T1000 (cell line): ENCODE measurements at regions not wholly inside any gene's neighbourhood (a gene's known extent, or its start where the extent isn't known, plus 50 kb on each side); places are given as distances from the start of the nearest gene placed in this dataset.

Experiments
- DNase-seq: peaks from one replicate; lab custom pipeline; 2025; ENCODE audit warnings: mixed read lengths; lab: John Stamatoyannopoulos, UW

DNA sequence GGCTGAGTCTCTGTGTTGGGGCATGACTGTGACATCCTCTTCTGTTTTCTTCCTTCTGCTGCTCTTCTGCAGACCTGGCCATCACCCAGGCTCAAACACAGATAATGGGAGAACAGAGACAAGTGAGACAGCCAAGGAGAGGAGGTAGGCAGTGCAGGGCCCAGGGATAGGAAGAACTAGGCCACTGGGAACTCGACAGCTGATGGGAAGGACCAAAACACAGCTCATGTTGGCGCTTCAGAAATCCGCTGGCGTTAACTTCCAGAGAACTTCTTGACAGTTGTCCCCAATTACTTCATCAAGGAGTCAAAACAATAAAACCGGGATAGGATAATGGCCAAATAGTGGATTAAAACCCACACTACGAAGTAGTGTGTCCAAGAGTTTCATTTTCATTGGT, 97.0 kb upstream of the PALS2 start:
- no peak for DNase-seq

DNA sequence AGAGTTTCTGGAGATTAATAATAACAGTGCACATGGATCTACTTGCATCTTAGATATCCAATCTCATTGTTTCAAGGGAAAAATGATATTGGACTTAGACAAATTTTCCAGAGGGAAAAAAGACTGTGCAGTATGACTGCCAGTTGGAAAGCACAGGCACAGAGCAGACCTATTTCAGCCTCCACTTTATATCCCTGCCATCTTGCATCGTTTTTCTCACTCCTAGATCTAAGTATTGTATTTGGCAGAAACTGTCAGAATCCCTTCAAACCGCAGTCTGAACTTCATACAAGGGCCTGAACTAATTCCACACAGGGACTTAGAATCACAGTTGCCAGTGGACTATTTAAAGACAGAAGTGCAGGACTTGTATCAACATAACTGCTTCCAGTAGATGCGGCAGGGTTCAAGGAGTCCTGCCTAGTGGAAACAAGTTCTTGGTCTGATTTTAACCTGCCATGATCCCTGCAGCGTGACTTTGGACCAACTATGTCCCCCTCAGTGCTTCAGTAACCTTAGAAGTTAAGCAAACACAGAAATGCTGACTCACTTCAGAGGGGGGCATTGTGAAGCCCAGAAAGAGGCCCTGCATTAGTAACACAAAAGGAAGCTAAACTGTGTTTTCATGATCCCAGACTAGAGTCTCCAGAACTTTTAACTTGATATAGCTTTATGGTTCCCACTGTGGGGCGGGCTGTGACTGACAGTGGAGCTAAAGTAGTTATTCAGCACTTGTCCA, 95.7 kb upstream of the PALS2 start:
- peak; percentile 19 for DNase-seq

DNA sequence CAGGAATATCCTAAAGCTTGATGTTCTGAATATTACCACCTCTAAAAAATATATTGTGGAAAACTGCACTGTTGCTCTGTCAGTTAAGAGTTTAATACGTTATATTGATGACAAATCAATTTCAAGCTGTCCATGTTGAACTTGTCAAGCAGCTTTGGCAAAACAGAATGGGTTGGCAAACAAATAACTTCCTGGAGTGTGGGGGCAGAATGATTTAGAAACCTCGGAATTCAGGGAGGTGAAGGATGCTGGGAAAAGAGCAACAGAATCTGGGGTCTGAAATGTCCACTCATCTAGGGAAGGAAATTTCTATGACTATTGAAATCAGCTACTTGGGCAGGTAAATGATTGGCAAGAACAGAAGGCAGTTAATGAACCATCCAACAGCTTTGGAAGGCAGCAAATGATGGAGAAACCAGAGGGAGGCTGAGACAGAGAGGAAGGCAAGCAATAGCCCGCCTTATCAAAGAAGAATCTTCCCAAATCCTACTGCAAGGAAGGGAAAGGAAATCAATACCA, 95.1 kb upstream of the PALS2 start:
- DNase-seq: no peak

DNA sequence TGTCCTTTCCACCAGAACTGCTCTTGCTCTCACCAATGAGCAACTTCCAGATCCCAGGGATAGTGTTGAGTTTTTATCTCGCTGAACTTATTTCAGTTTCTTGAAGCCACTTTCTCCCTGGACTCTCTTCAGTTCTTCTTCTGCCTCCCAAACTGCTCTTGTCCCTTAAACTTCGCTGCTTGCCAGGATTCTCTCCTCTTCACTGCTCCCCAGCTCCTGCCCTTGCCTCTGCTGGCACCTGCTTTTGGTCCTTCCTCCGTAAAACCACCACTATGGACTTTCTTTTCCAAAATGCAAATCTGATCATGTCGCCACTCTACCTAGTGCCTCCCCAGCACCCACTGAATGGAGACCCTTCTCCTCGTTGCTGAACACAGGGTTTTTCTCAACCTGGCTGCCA, 92.8 kb upstream of the PALS2 start:
- DNase-seq: no peak

DNA sequence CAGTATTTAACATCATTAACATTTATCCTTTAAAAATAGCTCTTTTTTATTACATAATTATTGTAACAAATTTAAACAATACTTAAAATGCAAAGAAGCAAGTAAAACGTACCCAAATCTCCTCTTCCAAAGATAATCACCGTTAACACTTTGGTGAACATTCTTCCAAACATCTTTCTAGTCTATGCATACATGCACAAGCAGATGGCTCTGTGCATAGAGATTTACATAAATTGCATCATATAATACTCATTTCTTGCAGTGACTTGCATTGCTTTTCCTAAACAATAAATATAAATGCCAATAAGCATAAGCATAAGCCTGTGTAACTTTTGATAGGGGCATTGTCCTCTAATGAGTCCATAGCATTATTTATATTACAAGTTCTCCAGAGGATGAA, 89.4 kb upstream of the PALS2 start:
- DNase-seq: no peak

DNA sequence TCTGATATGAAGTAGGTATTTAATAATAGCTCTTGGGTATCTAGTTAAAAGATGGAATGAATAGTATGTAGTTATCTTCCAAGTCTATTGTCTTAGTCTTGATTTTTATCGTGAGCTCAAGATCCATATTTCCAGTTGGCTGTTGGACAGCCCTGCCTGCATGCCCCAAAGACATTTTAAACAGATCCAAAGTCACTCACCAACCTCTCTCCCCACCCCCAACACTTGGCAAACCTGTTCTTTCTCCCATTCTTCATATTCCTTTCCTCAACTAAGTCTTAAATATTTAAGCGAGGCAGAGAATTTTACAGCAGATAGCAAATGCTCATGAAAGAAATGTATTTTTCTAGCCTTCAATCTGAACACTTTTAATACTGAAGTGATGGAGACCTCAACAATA, 80.7 kb upstream of the PALS2 start:
- no peak for DNase-seq

DNA sequence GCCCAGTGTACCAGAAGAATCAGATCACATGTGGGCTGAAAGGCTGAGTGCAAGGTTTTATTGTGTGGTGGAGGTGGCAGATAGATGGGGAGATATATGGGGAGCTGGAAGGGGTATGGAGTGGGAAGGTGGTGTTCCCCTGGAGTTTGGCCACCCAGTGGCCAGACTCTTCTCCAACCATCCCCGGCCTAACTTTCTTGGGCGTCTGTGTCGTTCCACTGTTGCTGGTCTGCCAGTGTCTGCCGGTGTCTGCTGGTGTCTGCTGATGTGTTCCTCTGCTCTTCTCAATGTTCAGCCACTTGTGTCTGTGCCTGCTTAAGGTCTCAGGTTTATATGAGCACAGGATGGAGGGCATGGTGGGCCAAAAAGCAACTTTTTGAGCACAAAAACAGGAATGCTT, 78.4 kb upstream of the PALS2 start:
- DNase-seq: no peak

DNA sequence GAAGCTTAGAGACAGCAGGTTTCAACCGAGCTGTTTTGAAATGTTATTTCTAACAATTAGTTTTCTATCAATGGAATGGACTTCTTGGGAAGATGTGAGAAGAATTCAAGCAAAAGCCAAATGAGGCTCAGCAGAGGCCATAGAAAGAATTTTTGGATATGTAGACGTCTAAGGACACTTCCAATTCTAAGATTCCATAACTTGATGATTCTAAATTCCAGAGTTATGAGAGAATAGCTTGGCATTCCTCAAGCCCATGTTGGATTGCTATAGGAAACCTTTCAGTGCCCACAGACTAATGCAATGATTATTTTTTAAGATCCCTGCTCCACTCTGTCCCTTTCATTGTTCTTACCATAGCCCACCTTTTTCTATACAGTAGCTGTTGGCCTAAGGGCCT, 77.2 kb upstream of the PALS2 start:
- DNase-seq: no peak

DNA sequence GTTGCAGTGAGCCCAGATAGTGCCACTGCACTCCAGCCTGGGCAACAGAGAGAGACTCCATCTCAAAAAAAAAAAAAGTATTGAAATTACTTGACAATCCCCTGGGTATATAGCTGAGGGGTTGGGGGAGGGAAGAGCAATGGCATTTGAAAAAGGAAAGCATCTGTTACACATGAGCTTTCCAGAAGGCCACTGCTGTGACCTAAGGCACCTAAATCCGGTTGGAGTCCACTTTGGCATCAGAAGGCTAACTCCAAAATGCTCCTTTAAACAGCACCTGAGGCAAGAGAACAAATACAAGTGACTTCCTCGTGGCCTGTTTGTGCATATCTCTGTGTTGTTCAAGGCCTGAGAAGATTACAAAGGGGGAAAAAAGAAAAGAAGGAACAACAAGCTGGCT, 74.8 kb upstream of the PALS2 start:
- DNase-seq: no peak

DNA sequence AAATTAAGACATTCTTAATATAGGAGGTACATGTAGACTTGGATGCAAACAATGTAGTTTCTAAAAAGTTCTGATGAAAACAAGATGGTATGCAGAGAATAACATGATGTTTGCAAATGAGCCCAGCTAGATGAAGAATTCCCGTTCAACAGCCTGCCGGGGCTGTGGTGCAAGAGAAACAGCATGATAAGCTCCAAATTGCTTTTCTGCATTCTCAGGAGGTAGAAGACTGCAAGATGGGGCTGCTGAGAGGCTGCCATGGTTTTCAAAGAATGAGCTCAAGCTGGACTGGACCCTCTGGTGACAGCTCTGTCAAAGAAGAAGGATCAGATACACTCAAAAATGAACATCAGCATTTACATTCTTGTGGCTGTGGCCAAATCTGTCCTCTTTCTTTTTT, 73.4 kb upstream of the PALS2 start:
- no peak for DNase-seq

DNA sequence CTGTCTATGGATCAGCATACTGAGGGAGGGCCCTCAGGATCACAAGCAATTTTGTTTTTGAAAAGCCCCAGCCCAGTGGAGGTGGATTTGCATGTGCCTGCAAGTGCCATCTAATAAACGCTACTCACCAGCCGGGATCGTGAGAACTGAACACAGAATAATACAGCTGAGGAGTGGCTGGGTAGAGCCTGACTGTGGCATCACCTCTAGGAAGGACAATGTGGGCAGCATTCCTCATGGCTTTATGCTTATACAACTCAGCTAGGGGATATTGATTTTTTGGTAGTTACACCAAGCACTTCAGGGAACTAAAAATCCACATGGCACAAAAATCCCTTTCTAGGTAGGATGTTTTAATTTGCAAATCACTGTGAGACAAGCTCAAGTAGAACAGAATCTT, 72.7 kb upstream of the PALS2 start:
- DNase-seq: no peak

DNA sequence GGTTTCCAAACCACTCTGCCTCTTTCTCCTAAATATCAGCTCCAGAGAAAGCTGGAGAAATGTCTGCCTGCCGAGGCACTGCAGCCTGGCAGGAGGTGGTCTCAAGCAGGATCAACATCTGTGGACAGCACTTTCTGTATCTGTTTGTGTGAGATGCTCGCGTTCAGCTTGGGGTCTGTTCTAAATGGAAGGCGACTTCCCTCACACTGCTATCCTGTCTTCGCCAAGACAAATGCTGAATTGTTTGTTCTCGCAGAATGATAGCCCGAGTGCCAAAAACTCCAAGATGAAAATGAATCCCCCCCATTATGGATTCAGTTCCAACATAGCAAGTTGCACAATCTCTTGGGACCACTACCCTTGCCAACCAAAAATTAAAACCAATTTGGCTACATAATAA, 72.2 kb upstream of the PALS2 start:
- no peak for DNase-seq

DNA sequence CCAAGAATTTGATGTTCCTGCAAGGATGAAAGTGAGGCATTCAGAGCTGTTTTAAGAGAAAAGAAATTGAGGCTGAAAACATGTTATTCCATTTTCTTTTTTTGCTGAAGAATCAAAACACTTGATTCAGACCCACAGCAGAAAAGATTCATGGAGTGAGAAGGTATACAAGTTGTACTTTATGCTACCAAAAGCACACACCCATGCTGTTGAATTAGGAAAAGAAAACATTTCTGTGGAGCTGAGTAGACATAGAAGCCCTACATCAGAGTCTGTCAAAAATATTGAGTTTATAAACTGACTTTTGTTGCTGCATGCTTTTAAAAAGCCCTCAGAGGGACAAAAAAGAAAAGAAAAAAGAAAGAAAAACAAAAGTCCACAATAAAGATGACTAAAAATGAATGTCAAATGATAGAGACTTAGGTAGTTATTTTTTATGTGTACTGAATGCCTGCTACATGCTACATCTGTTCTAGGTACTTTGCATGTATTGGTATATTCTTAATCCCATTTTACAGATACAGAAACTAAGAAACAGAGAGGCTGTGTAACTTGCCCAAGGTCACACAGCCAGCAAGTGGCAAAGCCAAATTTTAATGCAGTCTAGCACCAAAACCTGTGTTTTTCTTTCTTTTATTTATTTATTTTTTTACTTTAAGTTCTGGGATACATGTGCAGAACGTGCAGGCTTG, 71.7 kb upstream of the PALS2 start:
- no peak for DNase-seq

DNA sequence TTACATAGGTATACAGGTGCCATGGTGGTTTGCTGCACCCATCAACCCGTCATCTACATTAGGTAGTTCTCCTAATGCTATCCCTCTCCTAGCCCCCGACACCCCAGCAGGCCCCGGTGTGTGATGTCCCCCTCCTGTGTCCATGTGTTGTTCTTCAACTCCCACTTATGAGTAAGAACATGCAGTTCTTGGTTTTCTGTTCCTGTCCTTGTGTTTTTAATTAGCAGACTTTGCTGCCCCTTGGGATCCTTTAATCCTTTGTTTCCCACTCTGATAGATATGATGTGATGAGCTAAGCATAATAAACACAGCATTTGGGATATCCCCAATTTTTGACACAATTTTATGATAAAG, 71.1 kb upstream of the PALS2 start:
- no peak for DNase-seq

DNA sequence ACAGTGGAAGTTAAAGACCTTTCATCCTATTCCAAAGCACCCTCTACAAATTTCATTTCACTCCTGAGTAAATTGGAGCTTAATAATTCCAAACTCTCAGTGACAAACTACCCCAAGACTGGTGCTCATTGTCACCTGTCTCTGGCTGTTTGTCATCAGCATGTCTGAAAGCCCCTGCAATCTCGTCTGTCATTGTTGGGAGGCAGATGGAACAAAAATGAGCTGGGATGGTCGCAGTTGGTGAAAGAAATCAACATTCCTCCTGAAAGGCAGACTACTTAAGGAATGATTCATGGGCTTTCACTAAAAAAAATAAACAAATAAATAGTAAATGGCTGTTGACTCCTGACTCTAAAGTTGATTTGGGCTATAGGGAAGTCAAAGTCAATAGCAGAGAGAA, 69.7 kb upstream of the PALS2 start:
- DNase-seq: peak; percentile 1

DNA sequence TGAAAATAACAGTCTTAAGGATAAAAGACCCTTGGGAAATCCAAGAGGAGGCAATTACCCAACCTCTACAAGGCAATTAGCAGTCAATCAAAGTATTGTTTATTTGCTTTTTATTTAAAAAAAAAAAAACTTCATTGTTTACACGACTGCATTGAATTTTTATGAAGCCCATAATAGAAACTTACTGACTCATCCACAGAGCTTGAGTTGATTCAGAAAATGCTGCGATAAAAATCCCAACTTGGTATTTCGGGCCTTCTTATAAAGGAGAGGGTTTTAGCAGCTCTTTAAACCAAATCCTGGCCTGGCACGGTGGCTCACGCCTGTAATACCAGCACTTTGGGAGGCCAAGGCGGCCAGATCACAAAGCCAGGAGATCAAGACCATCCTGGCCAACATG, 69.2 kb upstream of the PALS2 start:
- DNase-seq: no peak

DNA sequence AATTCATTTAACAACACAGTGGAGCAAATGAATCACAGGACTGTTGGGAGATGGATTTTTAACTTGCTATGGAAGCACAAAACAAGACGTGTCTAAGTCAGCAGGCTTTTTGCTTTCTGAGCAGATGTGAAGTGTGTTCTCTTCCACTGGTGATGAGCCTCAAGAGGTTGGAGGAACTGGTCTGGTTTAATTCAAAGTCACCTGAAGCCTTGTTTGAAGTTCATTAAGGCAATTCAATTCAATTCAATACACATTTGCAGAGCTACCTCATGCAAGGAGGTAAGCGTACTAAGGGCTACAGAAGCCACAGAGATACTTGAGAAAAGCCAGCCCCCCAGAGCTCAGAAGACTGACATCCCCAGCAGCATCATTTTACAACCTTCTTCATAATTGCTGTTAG, 68.4 kb upstream of the PALS2 start:
- no peak for DNase-seq

DNA sequence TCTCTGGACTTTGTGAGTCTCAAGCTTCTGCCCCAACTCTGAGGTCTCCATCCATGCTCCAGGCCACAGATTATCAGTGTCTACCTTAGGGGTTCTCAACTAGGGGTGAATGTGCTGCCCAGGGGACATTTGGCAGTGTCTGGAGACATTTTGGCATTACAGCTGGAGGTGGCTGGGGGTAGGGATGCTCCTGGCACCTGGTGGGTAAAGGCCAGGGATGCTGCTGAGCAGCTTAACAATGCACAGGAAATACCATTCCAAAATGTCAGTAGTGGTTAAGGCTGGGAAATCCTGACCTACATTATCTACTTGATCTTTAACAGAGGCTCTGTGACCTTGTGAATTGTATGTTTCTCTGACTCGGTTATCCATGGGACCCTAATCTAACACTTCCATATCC, 67.3 kb upstream of the PALS2 start:
- no peak for DNase-seq

DNA sequence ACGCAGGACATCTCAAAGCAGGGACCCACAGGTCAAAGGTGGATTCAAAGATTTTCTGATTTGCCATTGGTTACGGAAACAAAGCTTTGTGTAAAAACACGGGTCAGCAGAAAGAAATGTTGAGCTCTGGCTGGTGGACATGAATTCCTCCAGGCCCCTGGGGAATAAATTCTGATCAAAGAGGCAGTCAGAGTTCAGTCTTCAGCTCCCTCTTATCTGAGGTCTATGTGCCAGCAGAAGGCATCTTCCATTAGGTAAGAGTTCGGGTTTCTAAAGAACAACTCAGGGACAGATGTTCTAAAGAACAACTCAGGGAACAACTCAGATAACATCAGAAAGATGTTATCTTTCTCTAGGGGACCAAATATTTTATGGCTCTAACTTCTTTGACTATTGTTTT, 64.9 kb upstream of the PALS2 start:
- DNase-seq: no peak

DNA sequence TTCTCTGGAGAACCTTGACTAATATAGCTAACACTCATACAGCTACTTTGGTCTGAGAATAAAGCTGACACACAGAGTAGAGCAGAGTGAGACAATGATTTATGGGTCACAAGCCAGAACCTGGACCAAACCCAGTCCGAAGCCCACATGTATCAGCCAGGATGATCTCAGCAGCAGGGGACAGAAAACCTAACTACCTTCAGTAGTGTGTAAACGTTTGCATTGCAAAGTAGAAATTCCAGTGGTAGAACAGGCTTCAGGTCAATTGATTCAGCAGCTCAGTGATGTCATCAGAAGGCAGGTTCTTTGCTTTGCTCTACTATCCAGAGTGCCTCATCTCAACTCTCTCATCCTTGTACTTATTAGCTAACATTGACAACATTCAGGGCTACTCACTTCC, 62.5 kb upstream of the PALS2 start:
- no peak for DNase-seq

DNA sequence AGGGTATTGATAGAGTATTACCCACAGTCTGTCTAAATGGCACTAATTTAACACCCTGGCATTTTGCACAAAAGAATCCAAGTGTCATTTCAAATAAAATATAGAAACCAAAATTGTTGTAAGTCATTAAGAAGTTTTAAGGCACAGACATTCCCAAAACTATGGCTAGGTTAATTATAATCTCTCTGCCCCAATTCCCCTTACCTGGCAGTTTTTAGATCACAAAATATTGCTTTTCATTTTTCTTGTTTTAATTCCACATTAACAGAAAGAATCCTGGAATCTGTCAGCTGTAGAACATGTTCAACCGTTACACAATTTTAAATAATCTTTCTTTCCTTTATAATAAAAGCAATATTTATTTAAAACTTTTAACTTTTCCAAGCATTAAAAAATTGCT, 56.1 kb upstream of the PALS2 start:
- DNase-seq: no peak

DNA sequence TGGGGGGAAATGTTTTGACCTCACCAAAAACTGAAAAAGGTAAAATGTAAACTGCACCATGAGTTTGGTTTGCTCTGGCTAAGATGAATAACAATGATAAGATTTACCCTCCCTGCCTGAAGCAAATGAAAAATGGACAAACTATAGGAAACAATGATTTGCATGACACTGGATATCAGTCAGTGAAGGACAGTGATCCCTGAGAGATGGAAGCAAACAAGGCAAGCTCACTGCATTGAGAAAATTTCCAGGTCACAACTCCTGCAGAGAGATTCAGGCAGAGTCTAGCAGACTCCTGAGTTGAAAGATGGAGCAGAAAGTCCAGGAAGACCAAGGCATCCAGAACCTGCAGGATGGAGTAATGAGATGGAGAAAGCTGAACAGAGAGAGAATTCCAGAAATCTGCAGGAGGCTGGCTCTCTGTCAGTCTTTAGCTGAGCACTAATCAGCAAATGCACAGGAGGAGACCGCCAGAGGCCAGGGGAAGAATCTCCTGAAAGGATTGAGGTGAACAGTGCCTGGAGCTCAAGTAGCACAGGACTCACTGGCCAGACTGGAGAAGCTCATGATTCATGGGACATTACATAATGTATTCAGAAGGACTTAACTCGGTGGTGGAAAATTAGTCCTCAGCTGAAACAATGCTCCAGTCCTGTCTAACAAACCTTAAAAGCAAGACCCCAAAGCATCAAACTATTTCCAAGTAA, 51.2 kb upstream of the PALS2 start:
- DNase-seq: no peak
